ENCODE measurements at regions not wholly inside any gene's neighbourhood (a gene's known extent, or its start where the extent isn't known, plus 50 kb on each side); places are given as distances from the start of the nearest gene placed in this dataset.

DNA sequence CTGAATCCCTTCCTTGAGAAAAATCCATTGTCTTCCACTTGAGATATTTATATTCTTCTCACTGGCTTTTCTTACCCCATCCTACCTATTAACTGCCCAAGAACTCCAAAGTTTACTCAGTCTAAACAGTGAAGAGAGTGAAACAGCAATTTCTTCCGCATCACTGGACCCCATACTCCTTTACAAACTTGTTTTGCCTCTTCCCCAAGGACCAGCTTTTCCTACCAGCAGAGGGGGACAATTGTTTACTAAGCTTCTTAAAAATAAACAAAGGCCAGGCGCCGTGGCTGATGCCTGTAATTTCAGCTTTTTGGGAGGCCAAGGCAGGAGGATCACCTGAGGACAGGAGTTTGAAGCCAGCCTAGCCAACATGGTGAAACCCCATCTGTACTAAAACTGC, 52.0 kb downstream of the LRATD1 start:
- no peaks in the 10 kb centered on the region for H3K27me3 ChIP-seq (ENCODE audit: insufficient read depth, low read length)
- no peak overlapping the region for H3K9ac ChIP-seq (ENCODE audit: low read length)
- H3K9me2 ChIP-seq (ENCODE audit: low read depth, low read length), result no peaks in the 10 kb centered on the region
- no peak for TF ChIP-seq EZH2 (IDR thresholded peaks at IDR 0.05; ENCODE audit: borderline replicate concordance, low read length)
- TF ChIP-seq, protein P1, sequence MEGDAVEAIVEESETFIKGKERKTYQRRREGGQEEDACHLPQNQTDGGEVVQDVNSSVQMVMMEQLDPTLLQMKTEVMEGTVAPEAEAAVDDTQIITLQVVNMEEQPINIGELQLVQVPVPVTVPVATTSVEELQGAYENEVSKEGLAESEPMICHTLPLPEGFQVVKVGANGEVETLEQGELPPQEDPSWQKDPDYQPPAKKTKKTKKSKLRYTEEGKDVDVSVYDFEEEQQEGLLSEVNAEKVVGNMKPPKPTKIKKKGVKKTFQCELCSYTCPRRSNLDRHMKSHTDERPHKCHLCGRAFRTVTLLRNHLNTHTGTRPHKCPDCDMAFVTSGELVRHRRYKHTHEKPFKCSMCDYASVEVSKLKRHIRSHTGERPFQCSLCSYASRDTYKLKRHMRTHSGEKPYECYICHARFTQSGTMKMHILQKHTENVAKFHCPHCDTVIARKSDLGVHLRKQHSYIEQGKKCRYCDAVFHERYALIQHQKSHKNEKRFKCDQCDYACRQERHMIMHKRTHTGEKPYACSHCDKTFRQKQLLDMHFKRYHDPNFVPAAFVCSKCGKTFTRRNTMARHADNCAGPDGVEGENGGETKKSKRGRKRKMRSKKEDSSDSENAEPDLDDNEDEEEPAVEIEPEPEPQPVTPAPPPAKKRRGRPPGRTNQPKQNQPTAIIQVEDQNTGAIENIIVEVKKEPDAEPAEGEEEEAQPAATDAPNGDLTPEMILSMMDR (IDR thresholded peaks at IDR 0.05; ENCODE audit: low read length), result no peak
- no peaks in the 10 kb centered on the region for H3K4me1 ChIP-seq (ENCODE audit: insufficient read depth, low read length, severe bottlenecking)
- H3F3A ChIP-seq (ENCODE audit: insufficient read depth, low read length), result no peaks in the 10 kb centered on the region
- no peaks in the 10 kb centered on the region for H3K9me3 ChIP-seq (ENCODE audit: low read length)
- no peak overlapping the region for H3K4me3 ChIP-seq (ENCODE audit: low read depth, low read length, poor library complexity, severe bottlenecking)
- no peaks in the 10 kb centered on the region for H4K20me1 ChIP-seq (ENCODE audit: insufficient read depth, low read length)
- no peaks in the 10 kb centered on the region for H3K79me2 ChIP-seq (ENCODE audit: insufficient read depth, low read length)
- H2AFZ ChIP-seq (ENCODE audit: low read length), result no peak overlapping the region
- H3K36me3 ChIP-seq (ENCODE audit: insufficient read depth, low read length), result no peaks in the 10 kb centered on the region
- no peak overlapping the region for H3K4me2 ChIP-seq (ENCODE audit: low read length)
- no peak overlapping the region for H3K27ac ChIP-seq (ENCODE audit: low read depth, low read length, poor library complexity, severe bottlenecking)

DNA sequence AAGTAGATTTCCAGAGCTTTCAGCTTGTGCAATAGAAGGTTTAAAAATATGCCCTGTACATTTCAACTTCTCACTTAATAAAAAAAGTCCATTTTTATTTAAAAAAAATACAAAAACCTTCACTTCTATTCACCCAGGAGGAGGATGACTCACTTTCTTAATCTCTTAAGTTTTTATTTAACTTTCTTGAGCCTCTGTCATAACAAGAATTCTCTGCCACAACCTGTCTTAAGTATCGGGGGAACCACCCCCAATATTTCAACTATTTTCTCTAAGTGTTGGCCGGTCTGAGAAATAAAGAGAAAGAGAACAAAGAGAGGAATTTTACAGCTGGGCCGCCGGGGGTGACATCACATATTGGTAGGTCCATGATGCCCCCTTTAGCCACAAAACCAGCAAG, 58.4 kb downstream of the LRATD1 start:
- H3K79me2 ChIP-seq (ENCODE audit: insufficient read depth, low read length), result no peaks in the 10 kb centered on the region
- no peak overlapping the region for H3K4me3 ChIP-seq (ENCODE audit: low read depth, low read length, poor library complexity, severe bottlenecking)
- H3K9ac ChIP-seq (ENCODE audit: low read length), result no peak overlapping the region
- H2AFZ ChIP-seq (ENCODE audit: low read length), result no peak overlapping the region
- H3K9me3 ChIP-seq (ENCODE audit: low read length), result no peaks in the 10 kb centered on the region
- no peak overlapping the region for H3K4me2 ChIP-seq (ENCODE audit: low read length)
- no peaks in the 10 kb centered on the region for H4K20me1 ChIP-seq (ENCODE audit: insufficient read depth, low read length)
- no peak overlapping the region for H3K27ac ChIP-seq (ENCODE audit: low read depth, low read length, poor library complexity, severe bottlenecking)
- no peak for TF ChIP-seq EZH2 (IDR thresholded peaks at IDR 0.05; ENCODE audit: borderline replicate concordance, low read length)
- TF ChIP-seq, protein P1 (IDR thresholded peaks at IDR 0.05; ENCODE audit: low read length), result no peak
- H3K27me3 ChIP-seq (ENCODE audit: insufficient read depth, low read length), result no peaks in the 10 kb centered on the region
- no peaks in the 10 kb centered on the region for H3K9me2 ChIP-seq (ENCODE audit: low read depth, low read length)
- H3K36me3 ChIP-seq (ENCODE audit: insufficient read depth, low read length), result no peaks in the 10 kb centered on the region
- no peaks in the 10 kb centered on the region for H3K4me1 ChIP-seq (ENCODE audit: insufficient read depth, low read length, severe bottlenecking)
- H3F3A ChIP-seq (ENCODE audit: insufficient read depth, low read length), result no peaks in the 10 kb centered on the region

DNA sequence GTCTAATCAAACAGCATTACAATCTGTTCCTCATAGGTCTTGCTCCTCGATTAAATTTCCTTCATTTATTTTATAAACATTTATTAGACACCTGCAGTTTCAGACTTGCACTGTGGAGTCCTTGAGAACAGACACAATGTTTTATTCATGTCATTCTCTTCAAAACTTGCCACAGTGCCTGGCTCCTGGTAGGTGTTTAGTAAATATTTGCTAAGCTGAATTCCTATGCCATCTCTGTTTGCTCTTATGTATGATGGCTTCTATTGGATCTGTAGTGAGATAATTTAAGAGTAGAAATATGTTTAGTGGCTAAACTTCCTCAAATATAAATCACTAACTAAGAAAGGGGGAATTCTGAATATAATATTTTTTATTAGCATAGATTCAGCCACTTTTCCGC, 61.4 kb downstream of the LRATD1 start:
- Histone ChIP-seq H3K4me3 (ENCODE audit: low read depth, low read length, poor library complexity, severe bottlenecking) (no peak overlapping the region), H3K27me3 (ENCODE audit: insufficient read depth, low read length) (no peaks in the 10 kb centered on the region), H3K9ac (ENCODE audit: low read length) (no peak overlapping the region), H3F3A (ENCODE audit: insufficient read depth, low read length) (no peaks in the 10 kb centered on the region), H2AFZ (ENCODE audit: low read length) (no peak overlapping the region), H3K9me2 (ENCODE audit: low read depth, low read length) (no peaks in the 10 kb centered on the region), H3K79me2 (ENCODE audit: insufficient read depth, low read length) (no peaks in the 10 kb centered on the region), H3K36me3 (ENCODE audit: insufficient read depth, low read length) (no peaks in the 10 kb centered on the region), H3K4me2 (ENCODE audit: low read length) (no peak overlapping the region), H4K20me1 (ENCODE audit: insufficient read depth, low read length) (no peaks in the 10 kb centered on the region), H3K9me3 (ENCODE audit: low read length) (no peaks in the 10 kb centered on the region), H3K27ac (ENCODE audit: low read depth, low read length, poor library complexity, severe bottlenecking) (no peak overlapping the region), H3K4me1 (ENCODE audit: insufficient read depth, low read length, severe bottlenecking) (no peaks in the 10 kb centered on the region)
- no peak for TF ChIP-seq EZH2 (IDR thresholded peaks at IDR 0.05; ENCODE audit: borderline replicate concordance, low read length)

DNA sequence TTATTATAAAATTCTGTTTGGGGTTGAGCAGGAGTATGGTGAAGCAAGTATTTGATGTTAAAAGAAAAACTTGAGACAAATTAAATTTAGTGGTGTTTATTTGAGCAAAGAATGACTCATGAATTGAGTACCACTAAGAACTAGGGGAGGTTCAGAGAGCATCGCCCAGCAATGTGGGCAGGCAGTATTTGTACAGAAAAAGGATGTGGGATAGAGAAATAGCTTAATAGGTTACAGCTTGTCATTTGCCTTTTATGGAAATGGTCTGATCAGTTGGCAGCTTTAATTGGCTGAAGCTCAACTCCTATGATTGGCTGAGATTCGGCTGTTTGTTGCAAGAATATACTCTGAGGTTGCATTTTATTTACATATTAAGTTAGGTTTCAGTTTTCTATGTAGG, 68.2 kb downstream of the LRATD1 start:
- no peaks in the 10 kb centered on the region for H3K79me2 ChIP-seq (ENCODE audit: insufficient read depth, low read length)
- no peaks in the 10 kb centered on the region for H3K9me2 ChIP-seq (ENCODE audit: low read depth, low read length)
- no peak overlapping the region for H3K4me2 ChIP-seq (ENCODE audit: low read length)
- H3K27me3 ChIP-seq (ENCODE audit: insufficient read depth, low read length), result no peaks in the 10 kb centered on the region
- no peaks in the 10 kb centered on the region for H3F3A ChIP-seq (ENCODE audit: insufficient read depth, low read length)
- H3K4me3 ChIP-seq (ENCODE audit: low read depth, low read length, poor library complexity, severe bottlenecking), result no peak overlapping the region
- TF ChIP-seq EZH2 (IDR thresholded peaks at IDR 0.05; ENCODE audit: borderline replicate concordance, low read length), result no peak
- TF ChIP-seq, protein P1 (IDR thresholded peaks at IDR 0.05; ENCODE audit: low read length), result no peak
- H3K27ac ChIP-seq (ENCODE audit: low read depth, low read length, poor library complexity, severe bottlenecking), result no peak overlapping the region
- no peak overlapping the region for H3K9ac ChIP-seq (ENCODE audit: low read length)
- H3K9me3 ChIP-seq (ENCODE audit: low read length), result no peaks in the 10 kb centered on the region
- no peaks in the 10 kb centered on the region for H4K20me1 ChIP-seq (ENCODE audit: insufficient read depth, low read length)
- H3K4me1 ChIP-seq (ENCODE audit: insufficient read depth, low read length, severe bottlenecking), result no peaks in the 10 kb centered on the region
- no peak overlapping the region for H2AFZ ChIP-seq (ENCODE audit: low read length)
- H3K36me3 ChIP-seq (ENCODE audit: insufficient read depth, low read length), result no peaks in the 10 kb centered on the region

All from OCI-LY1 (cell line).